Tibial artery (tissue), 4 donors: ENCODE measurements at regions not wholly inside any gene's neighbourhood (a gene's known extent, or its start where the extent isn't known, plus 50 kb on each side); places are given as distances from the start of the nearest gene placed in this dataset.
"Not testable (repeated sequence)": the region's sequence is repeated elsewhere in the genome, so short reads cannot be mapped to it uniquely, and the experiment has no call there.

Experiments
- DNase-seq, 2 donors: peaks; one replicate each; pipeline ENCODE4 v3.0.0-alpha.2; 2019
- H3K27ac ChIP-seq, 2 donors: fragments of 200-600 bp; sonication (generic) in 1 of 2; 1 replicate in 1 of 2; 2 replicates in 1 of 2; pipeline ENCODE4 v1.5.1; 2018 to 2019; ENCODE audit warnings: mild to moderate bottlenecking in 1 of 2
- H3K27me3 ChIP-seq, 2 donors: fragments of 200-600 bp; sonication (generic) in 1 of 2; one replicate each; pipeline versions ENCODE4 v1.5.1 to v1.6.0; 2016 to 2019
- H3K36me3 ChIP-seq, 3 donors: fragments of 200-600 bp; sonication (generic) in 2 of 3; one replicate each; pipeline ENCODE4 v1.5.1; 2016 to 2019; ENCODE audit warnings: mild to moderate bottlenecking in 2 of 3
- H3K4me1 ChIP-seq, 4 donors: fragments of 200-600 bp; sonication (generic) in 2 of 4; 1 replicate in 3 of 4; 2 replicates in 1 of 4; pipeline ENCODE4 v1.5.1; 2016 to 2019
- H3K4me3 ChIP-seq, 2 donors: fragments of 200-600 bp; sonication (generic) in 1 of 2; 1 replicate in 1 of 2; 2 replicates in 1 of 2; pipeline ENCODE4 v1.5.1; 2018 to 2019; ENCODE audit warnings: mild to moderate bottlenecking in 2 of 2
- H3K9me3 ChIP-seq, 3 donors: fragments of 200-600 bp; sonication (generic) in 1 of 3; one replicate each; pipeline ENCODE4 v1.5.1; 2016 to 2019
- intact Hi-C: fragments of 100-400 bp; cut with DNase I; formaldehyde crosslinking; loops from one replicate; pipeline ENCODE4 v1.15.0; 2023; ENCODE audit warnings: low total_unique reads
- TF ChIP-seq, protein P1 (sequence below), 2 experiments: fragments of 200-600 bp in 1 of 2; fragments of 450-650 bp in 1 of 2; IDR thresholded peaks; one replicate each; pipeline ENCODE4 v1.5.1; 2017 to 2019; ENCODE audit warnings: antibody characterized with exemption in 2 of 2, mild to moderate bottlenecking in 1 of 2, moderate library complexity in 1 of 2

DNA sequence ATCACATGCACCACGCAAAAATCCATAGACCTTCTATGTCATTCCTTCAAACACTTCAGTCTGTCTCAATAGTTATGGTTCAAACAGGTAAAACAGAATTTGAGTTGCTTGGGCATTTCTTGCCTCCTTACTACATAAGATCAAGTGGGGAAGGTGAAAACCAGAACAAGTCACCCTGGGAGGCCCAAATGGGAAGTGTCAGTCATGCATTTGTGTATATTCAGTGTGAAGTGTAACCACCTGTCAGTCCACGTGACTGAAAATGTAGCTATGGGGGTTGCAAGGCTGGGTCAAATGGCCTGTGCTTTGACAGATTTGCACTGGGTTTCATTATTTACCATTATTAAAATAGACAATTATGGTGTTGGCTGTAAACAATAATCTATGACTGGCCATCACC is 176.6 kb upstream of the VIPR2 start:
- Histone ChIP-seq H3K27ac (no peak overlapping the region), H3K27me3 (no peaks in the 10 kb centered on the region), H3K4me3 (no peak overlapping the region), H3K4me1 (no peaks in the 10 kb centered on the region), H3K9me3 (peaks cover 0 to 4% (median 0%) of the 10 kb centered on the region in 3 donors), H3K36me3 (no peaks in the 10 kb centered on the region)
- no peak for DNase-seq
- TF ChIP-seq, protein P1, sequence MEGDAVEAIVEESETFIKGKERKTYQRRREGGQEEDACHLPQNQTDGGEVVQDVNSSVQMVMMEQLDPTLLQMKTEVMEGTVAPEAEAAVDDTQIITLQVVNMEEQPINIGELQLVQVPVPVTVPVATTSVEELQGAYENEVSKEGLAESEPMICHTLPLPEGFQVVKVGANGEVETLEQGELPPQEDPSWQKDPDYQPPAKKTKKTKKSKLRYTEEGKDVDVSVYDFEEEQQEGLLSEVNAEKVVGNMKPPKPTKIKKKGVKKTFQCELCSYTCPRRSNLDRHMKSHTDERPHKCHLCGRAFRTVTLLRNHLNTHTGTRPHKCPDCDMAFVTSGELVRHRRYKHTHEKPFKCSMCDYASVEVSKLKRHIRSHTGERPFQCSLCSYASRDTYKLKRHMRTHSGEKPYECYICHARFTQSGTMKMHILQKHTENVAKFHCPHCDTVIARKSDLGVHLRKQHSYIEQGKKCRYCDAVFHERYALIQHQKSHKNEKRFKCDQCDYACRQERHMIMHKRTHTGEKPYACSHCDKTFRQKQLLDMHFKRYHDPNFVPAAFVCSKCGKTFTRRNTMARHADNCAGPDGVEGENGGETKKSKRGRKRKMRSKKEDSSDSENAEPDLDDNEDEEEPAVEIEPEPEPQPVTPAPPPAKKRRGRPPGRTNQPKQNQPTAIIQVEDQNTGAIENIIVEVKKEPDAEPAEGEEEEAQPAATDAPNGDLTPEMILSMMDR (IDR thresholded peaks at IDR 0.05): no peak
- intact Hi-C loops: no loop called here

DNA sequence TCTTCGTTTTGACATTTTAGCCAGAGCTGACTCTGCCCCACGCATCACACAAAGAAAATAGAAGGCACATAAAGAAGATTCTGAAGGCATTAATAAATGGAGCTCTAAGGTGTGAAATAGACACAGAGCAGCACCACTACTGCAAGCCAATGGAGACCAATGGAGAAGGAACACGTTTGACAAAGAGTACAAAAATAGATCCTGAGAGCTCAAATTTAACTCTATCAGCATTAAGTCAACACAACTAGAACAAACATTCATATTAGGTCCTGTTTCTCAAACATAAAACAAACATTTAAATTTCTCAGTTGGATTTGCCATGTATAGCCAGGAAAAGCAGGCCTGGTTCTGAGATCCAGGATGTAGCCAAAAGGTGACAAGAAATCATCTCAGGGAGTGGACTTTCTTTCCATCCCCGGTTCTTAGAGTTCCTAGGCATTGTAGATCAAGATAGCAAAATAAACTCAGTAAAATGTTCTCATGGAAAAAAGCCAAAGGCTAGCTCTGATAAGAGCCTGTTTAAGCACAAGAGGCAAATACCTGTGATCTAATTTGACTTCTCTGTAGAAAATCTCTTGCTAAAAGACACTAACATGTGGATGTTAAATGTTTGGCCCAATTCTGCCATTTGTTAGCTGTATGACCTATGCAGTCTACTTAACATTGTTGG is 174.2 kb upstream of the VIPR2 start:
- H3K27ac ChIP-seq: no peak overlapping the region
- no peaks in the 10 kb centered on the region for H3K4me1 ChIP-seq
- no peak for DNase-seq
- no peaks in the 10 kb centered on the region for H3K36me3 ChIP-seq
- intact Hi-C loops: no loop called here
- H3K4me3 ChIP-seq: no peak overlapping the region
- no peaks in the 10 kb centered on the region for H3K27me3 ChIP-seq
- TF ChIP-seq, protein P1 (IDR thresholded peaks at IDR 0.05): no peak
- H3K9me3 ChIP-seq: peaks cover 0 to 4% (median 0%) of the 10 kb centered on the region in 3 donors

DNA sequence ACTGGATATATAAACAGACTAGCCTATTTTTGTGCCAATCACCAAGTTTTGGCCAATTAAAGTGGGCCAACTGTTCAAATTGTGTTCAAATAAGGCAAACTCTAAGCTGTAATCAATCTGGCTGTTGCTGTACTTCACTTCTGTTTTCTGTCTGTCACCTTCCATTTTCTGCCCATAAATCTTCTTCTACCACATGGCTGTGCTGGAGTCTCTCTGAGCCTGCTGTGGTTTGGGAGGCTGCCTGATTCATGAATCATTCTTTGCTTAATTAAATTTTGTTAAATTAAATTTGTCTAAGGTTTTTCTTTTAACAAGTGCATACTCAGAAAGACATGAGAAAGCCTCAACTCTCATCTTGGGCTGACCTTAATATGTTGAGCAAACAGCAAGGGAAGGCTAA is 172.6 kb upstream of the VIPR2 start:
- no peak overlapping the region for H3K27ac ChIP-seq
- intact Hi-C loops: no loop called here
- no peaks in the 10 kb centered on the region for H3K36me3 ChIP-seq
- H3K9me3 ChIP-seq: peaks cover 0 to 4% (median 0%) of the 10 kb centered on the region in 3 donors
- H3K4me1 ChIP-seq: no peaks in the 10 kb centered on the region
- no peak overlapping the region for H3K4me3 ChIP-seq
- H3K27me3 ChIP-seq: no peaks in the 10 kb centered on the region
- TF ChIP-seq, protein P1 (IDR thresholded peaks at IDR 0.05): no peak
- no peak for DNase-seq

DNA sequence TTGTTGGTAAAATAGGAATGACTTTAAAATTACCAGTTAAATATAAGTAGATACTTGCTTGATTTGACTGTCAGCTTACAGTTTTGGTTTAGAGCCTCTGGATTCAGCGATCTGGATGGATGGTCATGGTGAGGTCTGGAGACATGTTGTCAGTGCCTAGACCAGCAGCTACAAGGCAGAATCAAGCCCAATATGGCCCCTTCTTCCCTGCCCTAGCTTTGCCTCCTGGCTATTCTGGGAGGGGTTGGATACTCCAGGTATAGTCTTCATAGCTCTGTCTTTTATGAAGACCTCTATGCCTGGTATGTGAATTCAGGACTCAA is 166.5 kb upstream of the VIPR2 start:
- no peaks in the 10 kb centered on the region for H3K9me3 ChIP-seq
- H3K27ac ChIP-seq: no peak overlapping the region
- no peak overlapping the region for H3K4me3 ChIP-seq
- no peaks in the 10 kb centered on the region for H3K36me3 ChIP-seq
- intact Hi-C loops: no loop called here
- TF ChIP-seq, protein P1 (IDR thresholded peaks at IDR 0.05): no peak
- DNase-seq: no peak
- no peaks in the 10 kb centered on the region for H3K4me1 ChIP-seq
- H3K27me3 ChIP-seq: no peaks in the 10 kb centered on the region

DNA sequence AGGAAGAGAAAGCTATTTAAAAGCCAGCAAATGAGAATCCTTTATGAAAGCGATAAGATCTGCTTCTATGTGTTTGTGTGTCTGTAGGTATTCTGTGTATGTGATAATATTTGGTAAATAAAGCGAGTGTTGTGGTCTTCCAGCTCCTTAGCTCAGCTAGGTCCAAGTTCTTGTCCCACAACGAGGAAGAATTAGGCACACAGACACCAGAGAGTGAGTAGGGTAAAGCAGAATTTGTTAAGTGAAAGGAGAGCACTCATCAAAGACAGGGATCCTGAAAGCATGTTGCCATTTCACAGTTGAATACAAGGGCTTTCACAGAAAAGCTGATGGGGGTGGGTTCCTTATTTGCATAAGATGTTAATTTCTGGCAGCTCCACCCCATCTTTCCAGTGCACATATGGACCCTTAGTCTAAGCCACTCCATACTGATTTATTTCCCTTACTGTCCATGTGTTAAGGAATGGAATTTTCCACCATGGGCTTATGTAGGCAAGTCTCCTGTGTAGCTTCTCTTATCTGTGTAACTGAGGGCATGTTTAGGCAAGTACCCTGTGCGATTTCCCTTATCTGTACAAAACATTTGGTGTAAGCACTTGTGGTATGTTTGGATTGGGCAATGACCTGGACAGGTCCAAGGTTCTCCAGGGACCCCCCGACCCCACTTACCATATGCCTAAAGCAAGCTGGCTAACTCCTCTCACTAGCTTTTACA is 165.9 kb upstream of the VIPR2 start:
- Histone ChIP-seq H3K27ac (no peak overlapping the region), H3K27me3 (no peaks in the 10 kb centered on the region), H3K9me3 (no peaks in the 10 kb centered on the region), H3K4me3 (no peak overlapping the region), H3K4me1 (no peaks in the 10 kb centered on the region), H3K36me3 (no peaks in the 10 kb centered on the region)
- TF ChIP-seq, protein P1 (IDR thresholded peaks at IDR 0.05): no peak
- no peak for DNase-seq
- intact Hi-C loops: no loop called here

DNA sequence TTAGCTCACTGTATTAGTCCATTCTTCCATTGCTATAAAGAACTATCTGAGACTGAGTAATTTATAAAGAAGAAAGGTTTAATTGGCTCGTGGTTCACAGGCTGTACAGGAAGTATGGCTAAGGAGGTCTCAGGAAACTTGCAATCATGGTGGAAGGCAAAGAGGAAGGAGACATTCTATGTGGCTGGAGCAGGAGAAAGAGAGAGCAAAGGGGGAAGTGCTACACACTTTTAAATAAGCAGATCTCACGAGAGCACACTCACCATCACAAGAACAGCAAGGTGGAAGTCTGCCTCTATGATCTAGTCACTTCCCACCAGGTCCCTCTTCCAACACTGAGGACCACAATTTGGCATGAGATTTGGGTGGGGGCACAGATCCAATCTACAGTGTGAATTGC is 164.5 kb upstream of the VIPR2 start:
- H3K36me3 ChIP-seq, H3K27ac ChIP-seq, H3K27me3 ChIP-seq, H3K9me3 ChIP-seq, intact Hi-C loops, DNase-seq, H3K4me3 ChIP-seq, H3K4me1 ChIP-seq: not testable (repeated sequence)
